CD4-positive, alpha-beta T cell (primary cell): ENCODE measurements at regions not wholly inside any gene's neighbourhood (a gene's known extent, or its start where the extent isn't known, plus 50 kb on each side); places are given as distances from the start of the nearest gene placed in this dataset.

ENCODE experiments used
- ATAC-seq: fragments of 200-7000 bp; cut with Tn5 transposase; one replicate; pipeline ENCODE4 v1.10.0; 2022; ENCODE audit warnings: mild to moderate bottlenecking; ENCODE audit not compliant: poor library complexity
- CTCF ChIA-PET: fragments of 350-600 bp; sonication (Branson Sonifier 250); formaldehyde crosslinking; loops from one replicate; lab custom pipeline; 2021; ENCODE audit warnings: antibody characterized with exemption, inconsistent platforms; lab: Charles Lee
- POLR2A ChIA-PET: fragments of 350-600 bp; sonication (Branson Sonifier 250); formaldehyde crosslinking; loops from one replicate; lab custom pipeline; 2021; ENCODE audit warnings: antibody characterized with exemption, inconsistent platforms; lab: Charles Lee
- DNase-seq, 14 experiments: peaks; one replicate each; pipeline ENCODE4 v3.0.0-alpha.2; 2013 to 2020; ENCODE audit warnings: mixed read lengths in 2 of 14
- H3K27ac ChIP-seq, 2 donors: one replicate each; pipeline versions ENCODE4 v1.5.1 to v1.7.0; 2013; ENCODE audit warnings: low read length in 2 of 2, low read depth in 1 of 2, mild to moderate bottlenecking in 1 of 2
- H3K27me3 ChIP-seq, 2 experiments: 1 replicate in 1 of 2; 2 replicates in 1 of 2; pipeline versions ENCODE4 v1.6.1 to v1.7.0; 2013; ENCODE audit warnings: low read length in 2 of 2, control low read depth in 1 of 2, mild to moderate bottlenecking in 1 of 2, moderate library complexity in 1 of 2; ENCODE audit not compliant: insufficient read depth in 2 of 2, control insufficient read depth in 1 of 2
- H3K36me3 ChIP-seq: one replicate; pipeline ENCODE4 v1.6.1; 2013; ENCODE audit warnings: low read length, control low read depth; ENCODE audit not compliant: insufficient read depth
- H3K4me1 ChIP-seq: one replicate; pipeline ENCODE4 v1.6.1; 2013; ENCODE audit warnings: low read length, control low read depth; ENCODE audit not compliant: insufficient read depth
- H3K4me3 ChIP-seq: one replicate; pipeline ENCODE4 v1.5.1; 2013; ENCODE audit warnings: mild to moderate bottlenecking, low read length, moderate library complexity
- H3K9me3 ChIP-seq, 2 experiments: 1 replicate in 1 of 2; 2 replicates in 1 of 2; pipeline versions ENCODE4 v1.6.1 to v1.7.0; 2013; ENCODE audit warnings: low read length in 2 of 2, mild to moderate bottlenecking in 2 of 2, control low read depth in 1 of 2, moderate library complexity in 1 of 2; ENCODE audit not compliant: control insufficient read depth in 1 of 2, insufficient read depth in 1 of 2
- H3K27ac Mint-ChIP-seq: one replicate; pipeline ENCODE4 v1.8.0; 2020; ENCODE audit warnings: mixed read lengths
- H3K27me3 Mint-ChIP-seq: one replicate; pipeline ENCODE4 v1.8.0; 2021; ENCODE audit warnings: mixed read lengths
- H3K36me3 Mint-ChIP-seq: one replicate; pipeline ENCODE4 v1.8.0; 2021; ENCODE audit warnings: low read depth, mixed read lengths
- H3K4me1 Mint-ChIP-seq: one replicate; pipeline ENCODE4 v1.8.0; 2021; ENCODE audit warnings: low read depth, mixed read lengths
- H3K4me3 Mint-ChIP-seq: one replicate; pipeline ENCODE4 v1.8.0; 2020; ENCODE audit warnings: mild to moderate bottlenecking, mixed read lengths
- H3K9me3 Mint-ChIP-seq: one replicate; pipeline ENCODE4 v1.8.0; 2020; ENCODE audit warnings: mixed read lengths
- intact Hi-C, 2 experiments: fragments of 100-400 bp; cut with DNase I in 1 of 2; cut with micrococcal nuclease in 1 of 2; formaldehyde crosslinking; loops; one replicate each; pipeline versions ENCODE4 v1.15.1 to v1.9.0; 2023 to 2025; cut with DNase I, micrococcal nuclease
- TF ChIP-seq, protein P1 (sequence below): fragments of 200-600 bp; IDR thresholded peaks from one replicate; pipeline ENCODE4 v1.8.0; 2022; ENCODE audit warnings: antibody characterized with exemption, mild to moderate bottlenecking

DNA sequence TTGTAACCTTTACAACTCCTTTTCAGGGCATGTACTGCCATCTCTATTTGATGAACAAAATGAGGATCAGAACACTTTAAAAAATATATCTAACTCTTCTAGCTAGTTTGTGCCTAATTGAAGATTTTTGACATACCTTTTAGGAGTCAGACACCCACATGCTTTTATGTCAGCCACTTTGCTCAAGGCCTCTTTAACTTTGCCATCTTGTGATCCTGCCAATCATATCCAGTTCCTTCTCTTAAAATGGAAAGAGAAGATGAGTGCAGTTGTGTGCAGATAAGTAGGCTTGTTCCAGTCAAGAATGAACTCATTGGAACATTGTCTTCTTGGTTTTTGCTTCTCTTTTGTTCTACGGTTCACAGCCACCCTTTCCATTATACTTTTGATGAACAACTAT, 425.6 kb upstream of the TNC start:
- no peaks in the 10 kb centered on the region for H3K36me3 ChIP-seq
- Mint-ChIP-seq H3K27ac (no peak overlapping the region), H3K9me3 (no peaks in the 10 kb centered on the region), H3K27me3 (peaks cover 14% of the 10 kb centered on the region), H3K4me1 (no peaks in the 10 kb centered on the region), H3K36me3 (no peaks in the 10 kb centered on the region), H3K4me3 (no peak overlapping the region)
- ChIA-PET POLR2A (no interaction called here), CTCF (interaction anchor here (0.6 kb wide), 1 partner anchor 1003 kb away, joined by 3 read pairs; no protein-coding TSS in a partner anchor)
- intact Hi-C loops: no loop called here
- H3K9me3 ChIP-seq: no peaks in the 10 kb centered on the region
- ATAC-seq: no peak
- TF ChIP-seq, protein P1, sequence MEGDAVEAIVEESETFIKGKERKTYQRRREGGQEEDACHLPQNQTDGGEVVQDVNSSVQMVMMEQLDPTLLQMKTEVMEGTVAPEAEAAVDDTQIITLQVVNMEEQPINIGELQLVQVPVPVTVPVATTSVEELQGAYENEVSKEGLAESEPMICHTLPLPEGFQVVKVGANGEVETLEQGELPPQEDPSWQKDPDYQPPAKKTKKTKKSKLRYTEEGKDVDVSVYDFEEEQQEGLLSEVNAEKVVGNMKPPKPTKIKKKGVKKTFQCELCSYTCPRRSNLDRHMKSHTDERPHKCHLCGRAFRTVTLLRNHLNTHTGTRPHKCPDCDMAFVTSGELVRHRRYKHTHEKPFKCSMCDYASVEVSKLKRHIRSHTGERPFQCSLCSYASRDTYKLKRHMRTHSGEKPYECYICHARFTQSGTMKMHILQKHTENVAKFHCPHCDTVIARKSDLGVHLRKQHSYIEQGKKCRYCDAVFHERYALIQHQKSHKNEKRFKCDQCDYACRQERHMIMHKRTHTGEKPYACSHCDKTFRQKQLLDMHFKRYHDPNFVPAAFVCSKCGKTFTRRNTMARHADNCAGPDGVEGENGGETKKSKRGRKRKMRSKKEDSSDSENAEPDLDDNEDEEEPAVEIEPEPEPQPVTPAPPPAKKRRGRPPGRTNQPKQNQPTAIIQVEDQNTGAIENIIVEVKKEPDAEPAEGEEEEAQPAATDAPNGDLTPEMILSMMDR: no peak
- H3K27me3 ChIP-seq: peaks cover 0 to 3% of the 10 kb centered on the region in 2 experiments
- no peak overlapping the region for H3K27ac ChIP-seq
- DNase-seq: no peak
- no peak overlapping the region for H3K4me3 ChIP-seq
- H3K4me1 ChIP-seq: no peaks in the 10 kb centered on the region

DNA sequence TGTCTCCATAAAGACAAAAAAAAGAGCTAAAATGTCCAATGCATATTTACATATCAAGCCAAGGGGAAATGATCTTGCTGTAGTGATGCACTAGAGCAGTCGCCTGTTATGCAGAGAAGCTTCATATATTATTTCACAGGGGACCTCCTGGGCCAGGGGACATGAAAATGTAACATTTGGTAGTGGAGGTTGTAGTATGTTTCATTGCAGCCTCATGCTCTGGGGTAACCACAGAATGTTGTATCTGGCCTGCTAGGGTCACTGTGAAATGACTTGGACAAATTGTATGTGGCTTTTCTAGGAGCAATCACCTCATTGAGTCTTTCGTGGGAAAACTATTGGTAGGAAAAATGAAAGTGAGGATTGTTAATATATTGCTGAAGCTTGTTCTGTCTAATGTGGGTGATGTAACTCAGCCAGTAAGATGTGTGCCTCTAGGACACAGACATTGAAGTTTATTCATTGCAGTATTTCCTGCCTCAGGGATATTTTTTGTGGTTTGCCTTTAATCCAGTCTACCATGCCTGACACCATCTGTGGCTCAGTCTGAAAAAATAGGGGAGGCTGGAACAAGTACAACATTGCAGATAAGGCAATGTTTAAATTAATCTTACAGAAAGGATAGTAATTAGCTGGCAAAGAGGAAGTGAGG, 430.8 kb upstream of the TNC start:
- no peak overlapping the region for H3K27ac ChIP-seq
- Mint-ChIP-seq H3K4me1 (no peaks in the 10 kb centered on the region), H3K4me3 (no peak overlapping the region), H3K27ac (no peak overlapping the region), H3K9me3 (no peaks in the 10 kb centered on the region), H3K27me3 (peaks cover 28% of the 10 kb centered on the region), H3K36me3 (no peaks in the 10 kb centered on the region)
- H3K27me3 ChIP-seq: peaks cover 0 to 4% of the 10 kb centered on the region in 2 experiments
- no peak for ATAC-seq
- no peaks in the 10 kb centered on the region for H3K9me3 ChIP-seq
- intact Hi-C loops: no loop called here
- ChIA-PET CTCF (no interaction called here), POLR2A (no interaction called here)
- no peaks in the 10 kb centered on the region for H3K36me3 ChIP-seq
- no peak overlapping the region for H3K4me3 ChIP-seq
- TF ChIP-seq, protein P1: no peak
- no peak for DNase-seq
- H3K4me1 ChIP-seq: no peaks in the 10 kb centered on the region

DNA sequence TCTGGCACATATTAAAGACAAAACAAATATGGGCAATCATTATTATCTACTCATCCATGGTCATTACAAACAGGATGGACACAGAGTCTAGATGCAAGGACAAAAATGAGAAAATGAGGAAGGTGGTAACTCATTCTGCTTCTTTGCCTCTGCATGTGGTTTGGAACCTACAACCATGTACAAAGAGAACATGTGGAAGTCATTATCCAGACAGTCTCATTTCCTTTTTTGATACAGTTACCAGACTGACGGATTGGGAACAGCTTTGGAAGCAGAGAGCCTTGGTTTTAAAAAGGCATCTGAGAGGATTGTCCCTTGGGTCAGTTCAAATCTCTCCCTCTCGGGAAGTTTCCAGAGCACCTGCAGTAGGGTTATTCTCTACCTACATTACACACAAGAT, 433.4 kb upstream of the TNC start:
- TF ChIP-seq, protein P1: no peak
- intact Hi-C loops: no loop called here
- H3K4me1 Mint-ChIP-seq: no peaks in the 10 kb centered on the region
- peaks cover 31% of the 10 kb centered on the region for H3K27me3 Mint-ChIP-seq
- H3K9me3 Mint-ChIP-seq: peaks cover 7% of the 10 kb centered on the region
- no peaks in the 10 kb centered on the region for H3K36me3 Mint-ChIP-seq
- H3K4me3 Mint-ChIP-seq: no peak overlapping the region
- no peak for ATAC-seq
- Histone ChIP-seq H3K36me3 (no peaks in the 10 kb centered on the region), H3K27ac (no peak overlapping the region), H3K4me3 (no peak overlapping the region), H3K4me1 (no peaks in the 10 kb centered on the region), H3K9me3 (peaks cover 6% of the 10 kb centered on the region in 2 experiments), H3K27me3 (peaks cover 0 to 4% of the 10 kb centered on the region in 2 experiments)
- H3K27ac Mint-ChIP-seq: no peak overlapping the region
- POLR2A ChIA-PET: no interaction called here
- DNase-seq: no peak
- CTCF ChIA-PET: no interaction called here
